Mesendoderm (in vitro differentiated cells): ENCODE measurements at regions not wholly inside any gene's neighbourhood (a gene's known extent, or its start where the extent isn't known, plus 50 kb on each side); places are given as distances from the start of the nearest gene placed in this dataset.

Source experiments
- DNase-seq: peaks from one replicate; pipeline ENCODE4 v3.0.0; 2013
- H2AK5ac ChIP-seq: 2 replicates; pipeline ENCODE4 v1.6.1; 2013; ENCODE audit warnings: low read length, inconsistent platforms
- H2BK120ac ChIP-seq: 2 replicates; pipeline ENCODE4 v1.6.1; 2013; ENCODE audit warnings: low read depth, mild to moderate bottlenecking, low read length, moderate library complexity, mixed read lengths
- H2BK15ac ChIP-seq: replicated peaks from 2 replicates; pipeline ENCODE4 v1.6.1; 2013; ENCODE audit warnings: low read depth, mild to moderate bottlenecking, moderate library complexity
- H2BK5ac ChIP-seq: 2 replicates; pipeline ENCODE4 v1.6.1; 2013; ENCODE audit warnings: low read length, inconsistent platforms
- H3K18ac ChIP-seq: 2 replicates; pipeline ENCODE4 v1.6.1; 2013; ENCODE audit warnings: mild to moderate bottlenecking, low read length, mixed read lengths
- H3K23ac ChIP-seq: one replicate; pipeline ENCODE4 v1.6.1; 2013; ENCODE audit warnings: low read length
- H3K27ac ChIP-seq: 2 replicates; pipeline ENCODE4 v1.5.1; 2013; ENCODE audit warnings: low read depth, mild to moderate bottlenecking, inconsistent platforms, low read length, moderate library complexity
- H3K27me3 ChIP-seq: 2 replicates; pipeline ENCODE4 v1.6.1; 2013; ENCODE audit warnings: low read length, control low read depth, mild to moderate bottlenecking, inconsistent platforms; ENCODE audit not compliant: insufficient read depth, poor library complexity
- H3K36me3 ChIP-seq: 2 replicates; pipeline ENCODE4 v1.6.1; 2013; ENCODE audit warnings: low read length, inconsistent platforms; ENCODE audit not compliant: control insufficient read depth, insufficient read depth
- H3K4ac ChIP-seq: one replicate; pipeline ENCODE4 v1.6.1; 2013; ENCODE audit warnings: low read depth, mild to moderate bottlenecking, low read length, moderate library complexity
- H3K4me1 ChIP-seq: 2 replicates; pipeline ENCODE4 v1.6.1; 2013; ENCODE audit warnings: low read depth, low read length, inconsistent platforms; ENCODE audit not compliant: control insufficient read depth
- H3K4me2 ChIP-seq: 2 replicates; pipeline ENCODE4 v1.6.1; 2013; ENCODE audit warnings: low read length
- H3K4me3 ChIP-seq: 2 replicates; pipeline ENCODE4 v1.5.1; 2013; ENCODE audit warnings: mild to moderate bottlenecking, low read length
- H3K56ac ChIP-seq: one replicate; pipeline ENCODE4 v1.6.1; 2013; ENCODE audit warnings: low read length
- H3K79me1 ChIP-seq: 2 replicates; pipeline ENCODE4 v1.6.1; 2013; ENCODE audit warnings: low read length, inconsistent platforms
- H3K79me2 ChIP-seq: 2 replicates; pipeline ENCODE4 v1.6.1; 2013; ENCODE audit warnings: mild to moderate bottlenecking, low read length; ENCODE audit not compliant: control insufficient read depth, insufficient read depth
- H3K9ac ChIP-seq: 2 replicates; pipeline ENCODE4 v1.6.1; 2013; ENCODE audit warnings: low read length, inconsistent platforms
- H4K5ac ChIP-seq: one replicate; pipeline ENCODE4 v1.6.1; 2013; ENCODE audit warnings: low read length
- H4K8ac ChIP-seq: one replicate; pipeline ENCODE4 v1.6.1; 2013; ENCODE audit warnings: low read depth, mild to moderate bottlenecking, control low read depth, low read length, moderate library complexity
- WGBS: extraction: QIAGEN DNeasy Blood & Tissue Kit; methylation state at CpG from one replicate; pipeline ENCODE4 v1.1.7; 2013; ENCODE audit warnings: low lambda C conversion rate, missing lambda C conversion rate; ENCODE audit not compliant: insufficient coverage; ENCODE audit errors: extremely low coverage; 5-methylcytosine and 5-hydroxymethylcytosine counted together

DNA sequence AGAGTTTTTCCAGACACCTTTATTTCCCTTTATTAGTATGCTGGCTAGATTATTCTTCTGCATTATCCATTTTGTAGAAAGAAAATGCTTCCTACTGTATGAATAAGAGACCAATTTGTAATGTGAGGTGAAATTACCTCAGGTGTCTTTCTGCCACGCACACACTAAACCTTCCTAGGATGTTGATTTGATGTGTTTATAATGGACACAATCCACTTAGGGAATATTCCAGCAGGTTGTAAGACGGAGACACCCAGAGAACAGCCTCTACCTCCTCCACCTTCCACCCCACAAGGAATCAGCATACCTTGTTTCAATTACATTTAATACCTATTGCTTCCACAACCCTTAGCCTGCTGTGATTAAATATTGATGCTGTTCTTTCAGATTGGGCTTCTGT lies 379.1 kb upstream of the KIRREL3 start:
- no peak for DNase-seq
- Histone ChIP-seq H3K18ac (no peak overlapping the region), H3K27ac (no peak overlapping the region), H3K4ac (no peak overlapping the region), H4K8ac (no peak overlapping the region), H3K79me1 (no peaks in the 10 kb centered on the region), H4K5ac (no peak overlapping the region), H2BK5ac (no peak overlapping the region), H2BK120ac (no peak overlapping the region), H3K56ac (no peak overlapping the region), H3K27me3 (no peaks in the 10 kb centered on the region), H3K79me2 (no peaks in the 10 kb centered on the region), H3K23ac (no peak overlapping the region), H3K4me1 (peaks cover 2% of the 10 kb centered on the region), H3K4me3 (no peak overlapping the region), H3K9ac (no peak overlapping the region), H3K4me2 (no peak overlapping the region), H3K36me3 (no peaks in the 10 kb centered on the region), H2AK5ac (no peak overlapping the region), H2BK15ac (no peak overlapping the region)
- no CpG with 5 or more reads among the region's 2 CpGs for WGBS

DNA sequence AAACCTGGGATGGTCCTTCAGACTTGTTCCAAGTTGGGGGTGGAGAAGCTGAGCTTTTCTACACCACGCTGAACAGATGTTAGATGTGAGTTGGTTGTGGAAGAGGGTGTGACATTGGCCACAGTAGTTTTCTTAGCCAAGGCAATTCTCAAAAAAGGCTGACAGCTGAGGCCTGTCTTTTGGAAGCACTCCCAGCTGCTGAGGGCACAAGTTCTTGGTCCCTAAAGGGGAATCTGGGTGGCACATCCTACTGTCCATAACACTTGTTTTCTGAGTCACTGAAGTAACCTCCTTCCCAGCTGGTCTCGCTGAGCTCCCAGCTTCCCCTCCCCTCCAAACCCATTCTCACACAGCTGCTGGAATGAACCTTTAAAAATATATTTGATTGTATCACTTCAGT lies 375.7 kb upstream of the KIRREL3 start:
- DNase-seq = no peak
- no peak overlapping the region for H2AK5ac ChIP-seq
- H3K56ac ChIP-seq = no peak overlapping the region
- no peaks in the 10 kb centered on the region for H3K36me3 ChIP-seq
- no peak overlapping the region for H3K23ac ChIP-seq
- H3K79me2 ChIP-seq = no peaks in the 10 kb centered on the region
- H4K5ac ChIP-seq = no peak overlapping the region
- no peak overlapping the region for H4K8ac ChIP-seq
- H3K4me3 ChIP-seq = no peak overlapping the region
- no peak overlapping the region for H2BK5ac ChIP-seq
- H3K27me3 ChIP-seq = no peaks in the 10 kb centered on the region
- no peak overlapping the region for H3K4me2 ChIP-seq
- H2BK15ac ChIP-seq = no peak overlapping the region
- H2BK120ac ChIP-seq = no peak overlapping the region
- WGBS = no CpG with 5 or more reads among the region's 2 CpGs
- no peak overlapping the region for H3K18ac ChIP-seq
- H3K4me1 ChIP-seq = no peaks in the 10 kb centered on the region
- H3K9ac ChIP-seq = no peak overlapping the region
- no peak overlapping the region for H3K27ac ChIP-seq
- H3K4ac ChIP-seq = no peak overlapping the region
- no peaks in the 10 kb centered on the region for H3K79me1 ChIP-seq

GRCh38 chr11:127369356-127369755 lies 368.8 kb upstream of the KIRREL3 start:
- Histone ChIP-seq H4K5ac (no peak overlapping the region), H3K4ac (no peak overlapping the region), H3K4me2 (no peak overlapping the region), H3K4me1 (no peaks in the 10 kb centered on the region), H3K27me3 (no peaks in the 10 kb centered on the region), H2BK120ac (no peak overlapping the region), H3K27ac (no peak overlapping the region), H3K56ac (no peak overlapping the region), H3K18ac (no peak overlapping the region), H3K79me1 (no peaks in the 10 kb centered on the region), H3K4me3 (no peak overlapping the region), H3K23ac (no peak overlapping the region), H2BK15ac (no peak overlapping the region), H2AK5ac (no peak overlapping the region), H3K9ac (no peak overlapping the region), H3K79me2 (no peaks in the 10 kb centered on the region), H2BK5ac (no peak overlapping the region), H4K8ac (no peak overlapping the region), H3K36me3 (no peaks in the 10 kb centered on the region)
- WGBS = no CpG with 5 or more reads among the region's 8 CpGs
- DNase-seq = no peak

DNA sequence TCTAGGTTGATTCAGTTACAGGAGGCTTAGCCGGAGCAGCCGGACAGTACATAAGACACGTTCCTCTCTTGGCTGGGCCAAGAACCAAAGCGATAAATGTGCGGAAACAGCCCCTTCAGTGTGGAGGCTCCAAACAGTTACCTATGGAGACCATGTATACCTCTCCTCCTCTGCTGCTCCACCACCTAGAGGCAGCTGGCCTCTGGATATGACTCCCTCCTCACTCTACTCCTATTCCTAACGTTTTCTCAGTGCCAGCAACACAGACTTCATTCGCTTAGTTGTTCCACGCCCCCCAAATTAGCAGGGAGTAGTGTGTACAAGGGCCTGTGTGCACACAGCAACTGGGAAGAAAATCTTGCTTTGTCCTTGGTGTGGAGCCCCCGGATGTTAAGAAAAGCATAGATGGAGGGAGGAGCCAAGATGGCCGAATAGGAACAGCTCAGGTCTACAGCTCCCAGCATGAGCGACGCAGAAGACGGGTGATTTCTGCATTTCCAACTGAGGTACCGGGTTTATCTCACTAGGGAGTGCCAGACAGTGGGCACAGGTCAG lies 362.3 kb upstream of the KIRREL3 start:
- H3K23ac ChIP-seq = no peak overlapping the region
- H3K18ac ChIP-seq = no peak overlapping the region
- H2BK120ac ChIP-seq = no peak overlapping the region
- H4K8ac ChIP-seq = no peak overlapping the region
- no peak overlapping the region for H2BK15ac ChIP-seq
- no peak overlapping the region for H3K56ac ChIP-seq
- no peaks in the 10 kb centered on the region for H3K79me2 ChIP-seq
- H3K4me1 ChIP-seq = no peaks in the 10 kb centered on the region
- H3K4me3 ChIP-seq = no peak overlapping the region
- H3K4ac ChIP-seq = no peak overlapping the region
- H4K5ac ChIP-seq = no peak overlapping the region
- H3K27me3 ChIP-seq = no peaks in the 10 kb centered on the region
- no peak overlapping the region for H2BK5ac ChIP-seq
- H3K4me2 ChIP-seq = no peak overlapping the region
- DNase-seq = no peak
- no peaks in the 10 kb centered on the region for H3K36me3 ChIP-seq
- no CpG with 5 or more reads among the region's 14 CpGs for WGBS
- H3K27ac ChIP-seq = no peak overlapping the region
- H3K9ac ChIP-seq = no peak overlapping the region
- H3K79me1 ChIP-seq = no peaks in the 10 kb centered on the region
- H2AK5ac ChIP-seq = no peak overlapping the region

DNA sequence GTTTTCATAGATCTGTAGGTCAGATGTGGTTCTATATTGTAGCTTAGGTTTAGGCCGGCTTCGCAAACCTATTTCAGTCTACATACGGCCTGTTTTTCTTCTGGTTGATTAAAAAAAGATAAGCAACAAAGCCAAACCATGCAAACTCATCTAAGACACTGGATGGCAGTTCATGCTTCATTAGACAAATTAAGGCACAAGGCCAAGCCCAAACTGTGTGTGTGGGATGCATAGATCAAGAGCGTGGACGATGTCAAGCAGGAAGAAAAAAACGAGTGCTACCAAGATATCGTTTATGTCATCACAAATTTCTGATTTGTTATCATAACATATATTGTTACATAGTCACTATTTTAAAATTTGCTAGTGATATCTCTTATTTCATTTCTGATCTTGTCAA lies 357.6 kb upstream of the KIRREL3 start:
- DNase-seq = no peak

GRCh38 chr11:127350476-127350875 lies 349.9 kb upstream of the KIRREL3 start:
- no peak overlapping the region for H3K4ac ChIP-seq
- no peak overlapping the region for H2BK120ac ChIP-seq
- no peak overlapping the region for H3K4me3 ChIP-seq
- no peak overlapping the region for H2BK5ac ChIP-seq
- no peak overlapping the region for H3K56ac ChIP-seq
- H3K23ac ChIP-seq = no peak overlapping the region
- no peak overlapping the region for H4K5ac ChIP-seq
- H4K8ac ChIP-seq = no peak overlapping the region
- H2AK5ac ChIP-seq = no peak overlapping the region
- H3K9ac ChIP-seq = no peak overlapping the region
- no peak overlapping the region for H3K27ac ChIP-seq
- H3K79me2 ChIP-seq = no peaks in the 10 kb centered on the region
- H3K27me3 ChIP-seq = no peaks in the 10 kb centered on the region
- no peaks in the 10 kb centered on the region for H3K36me3 ChIP-seq
- DNase-seq = no peak
- H2BK15ac ChIP-seq = no peak overlapping the region
- WGBS = no CpG with 5 or more reads among the region's 3 CpGs
- no peaks in the 10 kb centered on the region for H3K79me1 ChIP-seq
- H3K18ac ChIP-seq = no peak overlapping the region
- H3K4me2 ChIP-seq = no peak overlapping the region
- no peaks in the 10 kb centered on the region for H3K4me1 ChIP-seq

More for the DNA sequence above, 357.6 kb upstream of the KIRREL3 start:
- H3K4me2 ChIP-seq = no peak overlapping the region
- H4K5ac ChIP-seq = no peak overlapping the region
- no peaks in the 10 kb centered on the region for H3K79me1 ChIP-seq
- H3K27ac ChIP-seq = no peak overlapping the region
- H3K18ac ChIP-seq = no peak overlapping the region
- H3K27me3 ChIP-seq = no peaks in the 10 kb centered on the region
- no peak overlapping the region for H3K56ac ChIP-seq
- H2BK5ac ChIP-seq = no peak overlapping the region
- no peak overlapping the region for H2BK120ac ChIP-seq
- WGBS = no CpG with 5 or more reads among the region's 7 CpGs
- H3K4me1 ChIP-seq = no peaks in the 10 kb centered on the region
- H3K4me3 ChIP-seq = no peak overlapping the region
- H2BK15ac ChIP-seq = no peak overlapping the region
- no peak overlapping the region for H4K8ac ChIP-seq
- H3K9ac ChIP-seq = no peak overlapping the region
- H3K79me2 ChIP-seq = no peaks in the 10 kb centered on the region
- H3K4ac ChIP-seq = no peak overlapping the region
- H3K23ac ChIP-seq = no peak overlapping the region
- no peak overlapping the region for H2AK5ac ChIP-seq
- H3K36me3 ChIP-seq = no peaks in the 10 kb centered on the region
